Heart right ventricle (tissue), 16 donors: ENCODE measurements at regions not wholly inside any gene's neighbourhood (a gene's known extent, or its start where the extent isn't known, plus 50 kb on each side); places are given as distances from the start of the nearest gene placed in this dataset.

Source experiments
- ATAC-seq, 8 donors: fragments of 200-7000 bp; cut with Tn5 transposase; one replicate each; pipeline ENCODE4 v1.9.1; 2020; ENCODE audit warnings: mild to moderate bottlenecking in 8 of 8, moderate library complexity in 8 of 8, moderate number of reproducible peaks in 1 of 8
- DNase-seq, 2 donors: peaks; one replicate each; pipeline ENCODE4 v3.0.0-alpha.2; 2020
- H3K27ac ChIP-seq, 10 donors: fragments of 200-600 bp; sonication (generic) in 2 of 10; one replicate each; pipeline versions ENCODE4 v1.5.0 to v1.8.0; 2020 to 2022; ENCODE audit warnings: mild to moderate bottlenecking in 3 of 10
- H3K27me3 ChIP-seq, 7 donors: fragments of 200-600 bp; one replicate each; pipeline ENCODE4 v1.8.0; 2021 to 2022; ENCODE audit warnings: mild to moderate bottlenecking in 2 of 7
- H3K36me3 ChIP-seq, 9 donors: fragments of 200-600 bp; sonication (generic) in 1 of 9; one replicate each; pipeline versions ENCODE4 v1.5.0 to v1.8.0; 2020 to 2022; ENCODE audit warnings: mild to moderate bottlenecking in 2 of 9
- H3K4me1 ChIP-seq, 9 donors: fragments of 200-600 bp; sonication (generic) in 1 of 9; one replicate each; pipeline versions ENCODE4 v1.5.0 to v1.8.0; 2020 to 2022; ENCODE audit warnings: mild to moderate bottlenecking in 4 of 9
- H3K4me3 ChIP-seq, 10 donors: fragments of 200-600 bp; sonication (generic) in 2 of 10; one replicate each; pipeline versions ENCODE4 v1.5.0 to v1.8.0; 2020 to 2022; ENCODE audit warnings: mild to moderate bottlenecking in 7 of 10, moderate library complexity in 2 of 10
- H3K9me3 ChIP-seq, 11 donors: fragments of 200-600 bp in 10 of 11; sonication (generic) in 2 of 11; one replicate each; pipeline versions ENCODE4 v1.5.0 to v1.8.0; 2013 to 2022; ENCODE audit warnings: mild to moderate bottlenecking in 2 of 11, control low read depth in 1 of 11, moderate library complexity in 1 of 11
- CTCF ChIP-seq, 9 donors: fragments of 200-600 bp; sonication (generic) in 2 of 9; IDR thresholded peaks; one replicate each; pipeline versions ENCODE4 v1.5.0 to v1.8.0; 2021 to 2022; ENCODE audit warnings: antibody characterized with exemption in 9 of 9, mild to moderate bottlenecking in 5 of 9, moderate library complexity in 1 of 9
- WGBS, 2 donors: extraction: QIAGEN DNeasy Blood & Tissue Kit; methylation state at CpG; one replicate each; pipeline ENCODE4 v1.1.7; 2013; ENCODE audit warnings: inconsistent platforms in 1 of 2; 5-methylcytosine and 5-hydroxymethylcytosine counted together
- intact Hi-C, 10 donors: fragments of 100-400 bp; cut with DNase I; formaldehyde crosslinking; loops; one replicate each; pipeline versions ENCODE4 v1.11.1 to v1.14.2; 2022
- donor health status: Arrhythmogenic right ventricular cardiomyopathy.
- donor health status: ischemic (EF 13 %, LVEDD 7.1; RV severe dilation, severe dysfunction).
- donor health status: healthy with polysubstance abuse.
- donor health status: DM: no; HTN: yes; CAD: no.
- donor health status: DM: no; HTN: no; CAD: no.
- donor health status: ischemic (EF 25% LVEDD 6.9; RV normal size, moderate dysfunction).
- donor health status: ischemic (EF 25% LVEDD 5.7; RV mildly dilated, moderate dysfunction).
- donor health status: healthy.
- donor health status: DM: yes; HTN: yes; CAD: no.
- donor health status: Ischemic cardiomyopathy.
- donor health status: ischemic (EF 35%, LVEDD 5.7; RV mildly dilated, moderate dysfunction).
- donor health status: nonischemic (EF 11% LVEDD 7.7; RV severe dilation, severe dysfunction).
- donor health status: DM: yes; HTN: yes; CAD: no.
- donor health status: PGD.
- donor health status: ischemic (EF 29% LVEDD 5.4; RV normal size, mild dysfunction).
- donor health status: nonischemic (EF 23%, LVEDD 6.1; RV moderate dilation, normal function).

DNA sequence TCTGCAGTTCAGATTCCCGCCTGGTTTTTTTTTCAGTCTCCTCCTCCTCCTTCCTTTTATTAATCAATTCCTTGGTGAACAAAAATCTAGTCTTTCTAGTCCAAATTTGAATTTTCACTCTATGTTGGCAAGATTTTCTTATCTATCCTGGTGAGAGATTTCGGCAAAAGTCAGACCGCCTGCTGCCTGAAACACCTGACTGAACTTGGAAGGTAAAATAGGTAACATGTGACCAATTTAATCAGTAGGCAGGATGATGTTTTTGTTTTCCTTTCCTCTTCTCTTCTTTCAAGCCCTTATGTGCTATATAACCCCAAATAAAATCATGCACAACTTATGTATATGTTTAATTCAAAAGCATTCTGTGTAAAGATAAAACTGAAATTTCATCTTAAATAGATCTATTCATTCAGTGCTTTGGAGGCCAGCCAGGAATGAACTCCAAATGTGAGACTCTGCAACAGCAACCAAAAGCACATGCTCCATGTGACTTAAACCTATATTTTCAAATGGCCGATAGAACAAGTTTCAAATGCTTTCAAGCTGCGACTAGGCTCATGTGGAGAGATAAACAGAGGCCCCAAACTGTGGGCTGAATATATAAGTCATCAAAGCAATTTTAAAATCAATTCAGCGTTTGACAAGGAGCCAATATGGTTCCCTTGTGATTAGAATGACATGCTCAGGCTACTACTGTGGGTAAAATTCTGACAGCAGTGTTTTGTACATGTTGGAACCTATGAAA lies 100.4 kb upstream of the SEMA6A start:
- Histone ChIP-seq H3K4me1 (peaks cover 0 to 11% (median 6%) of the 10 kb centered on the region in 9 donors), H3K27me3 (no peaks in the 10 kb centered on the region), H3K9me3 (no peaks in the 10 kb centered on the region), H3K27ac (no peak overlapping the region), H3K4me3 (no peak overlapping the region), H3K36me3 (no peaks in the 10 kb centered on the region)
- ATAC-seq: no peak
- TF ChIP-seq CTCF (IDR thresholded peaks at IDR 0.05): no peak
- intact Hi-C loops: loop anchor here in 1 of 10 donors (10.0 kb wide), 1 partner anchor 110 kb away; no protein-coding TSS in a partner anchor
- no peak for DNase-seq
- 70 to 76% methylated on average over 6 of the region's 6 CpGs for WGBS, 2 donors

DNA sequence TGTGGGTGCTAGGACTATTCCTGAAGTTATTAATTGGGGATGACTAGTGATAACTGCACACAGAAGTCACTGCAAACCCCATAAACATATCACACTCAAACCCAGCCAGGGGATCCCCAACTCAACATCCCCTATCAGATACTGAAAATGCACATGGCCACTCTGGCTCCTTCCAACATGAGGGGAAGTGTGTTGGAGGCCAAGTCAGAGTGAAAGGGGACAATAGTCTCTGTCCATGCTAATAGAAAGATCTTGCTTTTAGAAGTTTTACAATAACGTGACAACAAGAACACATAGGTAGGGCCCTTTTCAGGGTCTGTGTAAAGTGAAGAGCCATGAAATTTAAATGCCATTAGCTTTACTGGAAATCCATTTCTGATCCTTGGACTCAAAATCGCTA lies 98.8 kb upstream of the SEMA6A start:
- Histone ChIP-seq H3K27ac (no peak overlapping the region), H3K9me3 (no peaks in the 10 kb centered on the region), H3K27me3 (no peaks in the 10 kb centered on the region), H3K36me3 (no peaks in the 10 kb centered on the region), H3K4me3 (no peak overlapping the region), H3K4me1 (peaks cover 0 to 21% (median 11%) of the 10 kb centered on the region in 9 donors)
- TF ChIP-seq CTCF (IDR thresholded peaks at IDR 0.05): no peak
- 90 to 94% methylated on average over 2 of the region's 2 CpGs for WGBS, 2 donors
- intact Hi-C loops: loop anchor here in 1 of 10 donors (10.0 kb wide), 1 partner anchor 111 kb away; no protein-coding TSS in a partner anchor
- DNase-seq (no peak), ATAC-seq (no peak)

DNA sequence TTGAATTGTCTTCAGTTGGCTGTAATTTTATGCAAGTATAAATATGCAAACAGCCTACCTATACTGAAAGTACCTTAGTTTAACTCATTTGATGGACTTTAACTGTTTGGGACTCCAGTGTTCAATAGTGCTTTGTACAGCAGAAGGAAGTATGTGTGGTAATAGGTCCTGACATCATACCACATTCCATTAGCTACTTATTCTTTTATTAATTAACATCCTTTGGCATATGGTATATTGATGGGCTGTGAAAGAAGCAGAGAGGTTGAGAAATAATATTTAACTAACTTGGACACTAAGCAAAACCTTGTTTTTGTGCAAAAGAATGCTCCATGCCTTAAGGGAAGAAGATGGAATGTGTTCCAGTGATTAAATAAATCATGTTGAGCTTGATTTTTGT lies 97.6 kb upstream of the SEMA6A start:
- DNase-seq (no peak), ATAC-seq (no peak)
- H3K9me3 ChIP-seq: no peaks in the 10 kb centered on the region
- H3K4me1 ChIP-seq: peaks cover 0 to 21% (median 11%) of the 10 kb centered on the region in 9 donors
- no peak overlapping the region for H3K4me3 ChIP-seq
- no peaks in the 10 kb centered on the region for H3K27me3 ChIP-seq
- TF ChIP-seq CTCF (IDR thresholded peaks at IDR 0.05): no peak
- intact Hi-C loops: loop anchor here in 1 of 10 donors (10.0 kb wide), 1 partner anchor 113 kb away; no protein-coding TSS in a partner anchor
- no peak overlapping the region for H3K27ac ChIP-seq
- no peaks in the 10 kb centered on the region for H3K36me3 ChIP-seq

- intact Hi-C loops: loop anchor here in 1 of 10 donors (10.0 kb wide), 1 partner anchor 114 kb away; no protein-coding TSS in a partner anchor
Observed at GRCh38 chr5:116671211-116671736, 96.7 kb upstream of the SEMA6A start.

More at GRCh38 chr5:116671211-116671736, 96.7 kb upstream of the SEMA6A start:
- Histone ChIP-seq H3K4me1 (peaks cover 0 to 21% (median 11%) of the 10 kb centered on the region in 9 donors), H3K36me3 (no peaks in the 10 kb centered on the region), H3K27ac (no peak overlapping the region), H3K27me3 (no peaks in the 10 kb centered on the region), H3K4me3 (no peak overlapping the region), H3K9me3 (no peaks in the 10 kb centered on the region)
- no peak for TF ChIP-seq CTCF (IDR thresholded peaks at IDR 0.05)
- WGBS, 2 donors: 95 to 96% methylated on average over 1 of the region's 1 CpG
- ATAC-seq (no peak), DNase-seq (no peak)
